Keratinocyte (primary cell): ENCODE measurements at regions not wholly inside any gene's neighbourhood (a gene's known extent, or its start where the extent isn't known, plus 50 kb on each side); places are given as distances from the start of the nearest gene placed in this dataset.

Experiments
- DNase-seq: peaks from one replicate; pipeline ENCODE4 v3.0.0-alpha.2; 2011; ENCODE audit warnings: low read depth, missing footprints, low spot score
- FAIRE-seq: peaks from 2 replicates; lab custom pipeline; 2011; peaks lifted over from hg19 to GRCh38; lab: Jason Lieb, UNC
- H2AFZ ChIP-seq: 2 replicates; pipeline ENCODE4 v1.6.0; 2012; ENCODE audit warnings: low read length, control low read depth, inconsistent platforms; ENCODE audit not compliant: control insufficient read depth
- H3K27ac ChIP-seq: 2 replicates; pipeline ENCODE4 v1.5.1; 2011; ENCODE audit warnings: low read length; ENCODE audit not compliant: control insufficient read depth, insufficient read depth
- H3K27me3 ChIP-seq: 3 replicates; pipeline ENCODE4 v1.6.0; 2011; ENCODE audit warnings: low read length; ENCODE audit not compliant: control insufficient read depth, insufficient read depth; ENCODE audit errors: extremely low read depth
- H3K36me3 ChIP-seq, 2 experiments: 2 replicates in 1 of 2; 3 replicates in 1 of 2; pipeline ENCODE4 v1.5.1; 2011; ENCODE audit warnings: low read length in 2 of 2, mild to moderate bottlenecking in 1 of 2; ENCODE audit not compliant: control insufficient read depth in 2 of 2, insufficient read depth in 2 of 2; ENCODE audit errors: extremely low read depth in 1 of 2
- H3K4me1 ChIP-seq: 3 replicates; pipeline ENCODE4 v1.5.1; 2011; ENCODE audit warnings: low read length; ENCODE audit not compliant: control insufficient read depth, insufficient read depth; ENCODE audit errors: extremely low read depth
- H3K4me2 ChIP-seq: 3 replicates; pipeline ENCODE4 v1.6.0; 2011; ENCODE audit warnings: low read depth, low read length; ENCODE audit not compliant: control insufficient read depth, insufficient read depth; ENCODE audit errors: extremely low read depth
- H3K4me3 ChIP-seq, 3 experiments: fragments of 200-600 bp in 1 of 3; sonication (generic) in 1 of 3; 2 replicates in 2 of 3; 3 replicates in 1 of 3; pipeline ENCODE4 v1.5.1; 2011 to 2016; ENCODE audit warnings: low read length in 3 of 3, mild to moderate bottlenecking in 3 of 3, control low read depth in 2 of 3, inconsistent platforms in 1 of 3, low read depth in 1 of 3, mixed read lengths in 1 of 3, mixed run types in 1 of 3, moderate library complexity in 1 of 3; ENCODE audit not compliant: control insufficient read depth in 2 of 3, insufficient read depth in 2 of 3; ENCODE audit errors: extremely low read depth in 1 of 3
- H3K79me2 ChIP-seq: 2 replicates; pipeline ENCODE4 v1.6.0; 2012; ENCODE audit warnings: low read length; ENCODE audit not compliant: control insufficient read depth, insufficient read depth
- H3K9ac ChIP-seq: 3 replicates; pipeline ENCODE4 v1.6.0; 2011; ENCODE audit warnings: low read length; ENCODE audit not compliant: control insufficient read depth, insufficient read depth; ENCODE audit errors: extremely low read depth
- H3K9me1 ChIP-seq: 3 replicates; pipeline ENCODE4 v1.6.0; 2011; ENCODE audit warnings: low read length; ENCODE audit not compliant: control insufficient read depth, insufficient read depth; ENCODE audit errors: extremely low read depth
- H3K9me3 ChIP-seq: 2 replicates; pipeline ENCODE4 v1.5.1; 2012; ENCODE audit warnings: low read depth, low read length; ENCODE audit not compliant: control insufficient read depth
- H4K20me1 ChIP-seq: 3 replicates; pipeline ENCODE4 v1.6.0; 2011; ENCODE audit warnings: low read length; ENCODE audit not compliant: control insufficient read depth, insufficient read depth; ENCODE audit errors: extremely low read depth
- CTCF ChIP-seq, 3 experiments: IDR thresholded peaks in 1 of 3; conservative IDR thresholded peaks in 1 of 3; optimal IDR thresholded peaks in 1 of 3; 2 replicates in 2 of 3; 3 replicates in 1 of 3; pipeline versions ENCODE3 to v1.5.1; 2011; ENCODE audit warnings: low read length in 3 of 3, mild to moderate bottlenecking in 3 of 3, moderate library complexity in 2 of 3, control low read depth in 1 of 3, inconsistent platforms in 1 of 3; ENCODE audit not compliant: insufficient read depth in 2 of 3; ENCODE audit errors: extremely low read depth in 1 of 3
- EZH2 ChIP-seq: IDR thresholded peaks from one replicate; pipeline ENCODE4 v1.6.1; 2012; ENCODE audit warnings: inconsistent platforms, mild to moderate bottlenecking, low read length, moderate library complexity
- dilution Hi-C: fragments of 300-500 bp; cut with MboI; formaldehyde crosslinking; loops from one replicate; pipeline ENCODE4 v1.7.0; 2020; ENCODE audit warnings: low sequenced_read_pairs; ENCODE audit not compliant: extremely low pct_ligation_motif_present

GRCh38 chr5:99995407-99995806 lies 539.8 kb upstream of the FAM174A start:
- DNase-seq = no peak
- dilution Hi-C loops = no loop called here
- H3K9ac ChIP-seq = no peak overlapping the region

GRCh38 chr5:99973779-99974178 lies 561.4 kb upstream of the FAM174A start:
- Histone ChIP-seq H3K36me3 (no peaks in the 10 kb centered on the region), H3K9me3 (no peaks in the 10 kb centered on the region), H3K4me1 (no peaks in the 10 kb centered on the region), H3K27me3 (no peaks in the 10 kb centered on the region), H3K9me1 (no peaks in the 10 kb centered on the region), H4K20me1 (no peaks in the 10 kb centered on the region), H3K27ac (no peak overlapping the region), H3K9ac (no peak overlapping the region), H3K79me2 (no peaks in the 10 kb centered on the region), H3K4me3 (no peak overlapping the region), H2AFZ (no peak overlapping the region), H3K4me2 (no peak overlapping the region)
- DNase-seq (no peak), FAIRE-seq (no peak)
- dilution Hi-C loops = no loop called here
- TF ChIP-seq EZH2 (no peak), CTCF (optimal IDR thresholded peaks at IDR 0.05 in 1 of 3, IDR thresholded peaks at IDR 0.05 in 1 of 3, conservative IDR thresholded peaks at IDR 0.05 in 1 of 3; ENCODE audit: extremely low read depth in 1 of 3, insufficient read depth in 2 of 3, low read length in 3 of 3) (no peak)

More at GRCh38 chr5:99995407-99995806, 539.8 kb upstream of the FAM174A start:
- no peaks in the 10 kb centered on the region for H3K4me1 ChIP-seq
- no peaks in the 10 kb centered on the region for H3K36me3 ChIP-seq
- H3K27ac ChIP-seq = no peak overlapping the region
- no peak for FAIRE-seq
- H4K20me1 ChIP-seq = no peaks in the 10 kb centered on the region
- H3K9me3 ChIP-seq = no peaks in the 10 kb centered on the region
- TF ChIP-seq EZH2 (no peak), CTCF (optimal IDR thresholded peaks at IDR 0.05 in 1 of 3, IDR thresholded peaks at IDR 0.05 in 1 of 3, conservative IDR thresholded peaks at IDR 0.05 in 1 of 3; ENCODE audit: extremely low read depth in 1 of 3, insufficient read depth in 2 of 3, low read length in 3 of 3) (no peak)
- H3K4me2 ChIP-seq = no peak overlapping the region
- no peaks in the 10 kb centered on the region for H3K9me1 ChIP-seq
- no peaks in the 10 kb centered on the region for H3K79me2 ChIP-seq
- H3K27me3 ChIP-seq = no peaks in the 10 kb centered on the region
- no peak overlapping the region for H3K4me3 ChIP-seq
- H2AFZ ChIP-seq = no peak overlapping the region
